Stomach (tissue), 8 donors: ENCODE measurements at regions not wholly inside any gene's neighbourhood (a gene's known extent, or its start where the extent isn't known, plus 50 kb on each side); places are given as distances from the start of the nearest gene placed in this dataset.

ENCODE experiments used
- DNase-seq, 2 donors: peaks; one replicate each; pipeline versions ENCODE4 v3.0.0 to v3.0.0-alpha.2; 2013 to 2019
- H3K27ac ChIP-seq, 5 donors: fragments of 200-600 bp in 4 of 5; sonication (generic) in 4 of 5; one replicate each; pipeline ENCODE4 v1.5.1; 2013 to 2019; ENCODE audit warnings: mild to moderate bottlenecking in 1 of 5, moderate library complexity in 1 of 5
- H3K27me3 ChIP-seq, 3 donors: fragments of 200-600 bp; sonication (generic); one replicate each; pipeline ENCODE4 v1.5.1; 2017 to 2019; ENCODE audit warnings: mixed run types in 1 of 3
- H3K36me3 ChIP-seq, 4 donors: fragments of 200-600 bp; sonication (generic); 1 replicate in 3 of 4; 2 replicates in 1 of 4; pipeline ENCODE4 v1.5.1; 2016 to 2019
- H3K4me1 ChIP-seq, 4 donors: fragments of 200-600 bp; sonication (generic); one replicate each; pipeline ENCODE4 v1.5.1; 2016 to 2019
- H3K4me3 ChIP-seq, 4 donors: fragments of 200-600 bp; sonication (generic) in 3 of 4; one replicate each; pipeline ENCODE4 v1.5.1; 2016 to 2019; ENCODE audit warnings: mild to moderate bottlenecking in 1 of 4
- H3K9me3 ChIP-seq, 4 donors: fragments of 200-600 bp; sonication (generic); one replicate each; pipeline ENCODE4 v1.5.1; 2016 to 2019
- CTCF ChIP-seq, 7 experiments: fragments of 450-650 bp in 4 of 7; fragments of 200-600 bp in 3 of 7; sonication (generic) in 3 of 7; IDR thresholded peaks; one replicate each; pipeline ENCODE4 v1.5.1; 2016 to 2019; ENCODE audit warnings: antibody characterized with exemption in 7 of 7, control low read depth in 2 of 7, mild to moderate bottlenecking in 1 of 7
- EP300 ChIP-seq: sonication (generic); formaldehyde crosslinking; IDR thresholded peaks from one replicate; pipeline ENCODE4 v1.6.1; 2017; ENCODE audit warnings: antibody characterized with exemption
- POLR2A ChIP-seq, 4 donors: fragments of 450-650 bp; IDR thresholded peaks; one replicate each; pipeline ENCODE4 v1.6.1; 2016; ENCODE audit warnings: antibody characterized with exemption in 4 of 4, control low read depth in 2 of 4, mild to moderate bottlenecking in 1 of 4, moderate library complexity in 1 of 4
- POLR2AphosphoS5 ChIP-seq, 3 donors: sonication (generic); formaldehyde crosslinking; IDR thresholded peaks; one replicate each; pipeline ENCODE4 v1.6.1; 2016; ENCODE audit warnings: antibody characterized with exemption in 3 of 3
- WGBS, 5 donors: extraction: QIAGEN DNeasy Blood & Tissue Kit in 3 of 5; methylation state at CpG; one replicate each; pipeline versions ENCODE4 v1.1.5 to v1.1.7; 2013 to 2018; 5-methylcytosine and 5-hydroxymethylcytosine counted together
- intact Hi-C: fragments of 100-400 bp; cut with DNase I; formaldehyde crosslinking; loops from one replicate; pipeline ENCODE4 v1.15.1; 2023; ENCODE audit warnings: low total_unique reads
- donor health status: healthy with polysubstance abuse.
- donor health status: Bipolar disorder and iron deficiency.
- donor health status: healthy.

- no peaks in the 10 kb centered on the region for H3K4me1 ChIP-seq
- no peak overlapping the region for H3K27ac ChIP-seq
- DNase-seq = no peak
- no peak for TF ChIP-seq POLR2A (IDR thresholded peaks at IDR 0.05)
- no peak for TF ChIP-seq EP300
- no peak for TF ChIP-seq POLR2AphosphoS5 (IDR thresholded peaks at IDR 0.05)
- TF ChIP-seq CTCF (IDR thresholded peaks at IDR 0.05) = no peak
- no peaks in the 10 kb centered on the region for H3K9me3 ChIP-seq
- no peak overlapping the region for H3K4me3 ChIP-seq
- no peaks in the 10 kb centered on the region for H3K36me3 ChIP-seq
- intact Hi-C loops = no loop called here
- no peaks in the 10 kb centered on the region for H3K27me3 ChIP-seq
Observed at GRCh38 chr13:79735228-79735627, 254.3 kb downstream of the NDFIP2 start.

DNA sequence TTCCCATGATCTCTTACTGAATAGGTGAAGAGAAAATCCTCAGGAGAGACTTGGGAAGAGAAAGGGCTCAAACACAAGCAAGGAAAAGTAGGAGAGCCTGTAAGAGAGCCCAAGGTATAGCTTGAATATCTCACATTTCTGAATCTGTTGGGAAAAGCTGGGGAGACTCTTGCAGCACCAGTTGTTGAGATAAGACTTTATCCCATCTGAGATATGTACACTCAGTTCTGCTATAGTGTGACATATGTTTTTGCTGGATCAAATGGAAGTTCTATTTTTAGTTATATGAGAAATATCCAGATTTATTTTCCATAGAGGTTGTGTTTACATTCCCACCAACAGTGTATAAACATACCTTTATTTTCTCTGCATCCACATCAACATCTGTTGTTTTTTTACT lies 246.1 kb downstream of the NDFIP2 start:
- intact Hi-C loops = no loop called here
- no peak overlapping the region for H3K4me3 ChIP-seq
- H3K27ac ChIP-seq = no peak overlapping the region
- no peaks in the 10 kb centered on the region for H3K36me3 ChIP-seq
- H3K9me3 ChIP-seq = no peaks in the 10 kb centered on the region
- TF ChIP-seq CTCF (IDR thresholded peaks at IDR 0.05) = no peak
- no peak for TF ChIP-seq POLR2AphosphoS5 (IDR thresholded peaks at IDR 0.05)
- TF ChIP-seq POLR2A (IDR thresholded peaks at IDR 0.05) = no peak
- TF ChIP-seq EP300 = no peak
- peaks cover 3 to 26% (median 14%) of the 10 kb centered on the region in 4 donors for H3K4me1 ChIP-seq
- H3K27me3 ChIP-seq = no peaks in the 10 kb centered on the region
- no peak for DNase-seq

- H3K4me3 ChIP-seq = no peak overlapping the region
- TF ChIP-seq POLR2A (IDR thresholded peaks at IDR 0.05) (no peak), POLR2AphosphoS5 (IDR thresholded peaks at IDR 0.05) (no peak), EP300 (no peak), CTCF (IDR thresholded peaks at IDR 0.05) (no peak)
- no peak for DNase-seq
- 80 to 96% (median 90%) methylated on average over 1 of the region's 1 CpG for WGBS, 5 donors
- H3K27me3 ChIP-seq = no peaks in the 10 kb centered on the region
- intact Hi-C loops = no loop called here
- no peaks in the 10 kb centered on the region for H3K36me3 ChIP-seq
- H3K27ac ChIP-seq = no peak overlapping the region
- H3K9me3 ChIP-seq = no peaks in the 10 kb centered on the region
- peaks cover 3 to 26% (median 14%) of the 10 kb centered on the region in 4 donors for H3K4me1 ChIP-seq
Observed at GRCh38 chr13:79725841-79726240, 244.9 kb downstream of the NDFIP2 start.

- Histone ChIP-seq H3K9me3 (no peaks in the 10 kb centered on the region), H3K4me1 (peaks cover 3 to 26% (median 14%) of the 10 kb centered on the region in 4 donors), H3K27me3 (no peaks in the 10 kb centered on the region), H3K27ac (no peak overlapping the region), H3K36me3 (no peaks in the 10 kb centered on the region), H3K4me3 (no peak overlapping the region)
- intact Hi-C loops = no loop called here
- DNase-seq = peak in 1 of 2 donors; percentile 65
- 26 to 46% (median 30%) methylated on average over 3 of the region's 3 CpGs for WGBS, 5 donors
- no peak for TF ChIP-seq CTCF (IDR thresholded peaks at IDR 0.05)
- no peak for TF ChIP-seq EP300
- no peak for TF ChIP-seq POLR2AphosphoS5 (IDR thresholded peaks at IDR 0.05)
Observed at GRCh38 chr13:79724348-79725103, 243.6 kb downstream of the NDFIP2 start.
